ENCODE measurements at regions not wholly inside any gene's neighbourhood (a gene's known extent, or its start where the extent isn't known, plus 50 kb on each side); places are given as distances from the start of the nearest gene placed in this dataset.
"Not testable (repeated sequence)": the region's sequence is repeated elsewhere in the genome, so short reads cannot be mapped to it uniquely, and the experiment has no call there.

GRCh38 chr2:209191139-209191538 lies 232.7 kb upstream of the MAP2 start:
- DNase-seq = no peak

DNA sequence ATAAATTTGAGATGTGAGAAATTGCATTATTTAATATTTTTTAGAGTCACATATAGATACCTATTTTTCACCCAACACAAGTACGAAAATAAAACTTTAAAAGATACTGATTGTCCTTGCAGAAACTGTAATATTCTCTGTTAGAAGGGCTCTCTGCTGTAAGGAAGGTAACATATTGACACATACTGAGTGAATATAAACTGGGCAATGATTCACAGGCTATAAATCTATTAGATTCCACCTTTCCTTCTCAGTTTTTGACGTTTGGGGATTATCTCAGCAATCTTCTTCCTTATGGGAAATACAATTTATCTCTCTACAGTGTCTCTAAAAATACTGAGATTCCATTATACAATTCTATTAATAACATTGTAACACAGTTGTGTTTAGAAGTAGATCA lies 229.1 kb upstream of the MAP2 start:
- DNase-seq = no peak

DNA sequence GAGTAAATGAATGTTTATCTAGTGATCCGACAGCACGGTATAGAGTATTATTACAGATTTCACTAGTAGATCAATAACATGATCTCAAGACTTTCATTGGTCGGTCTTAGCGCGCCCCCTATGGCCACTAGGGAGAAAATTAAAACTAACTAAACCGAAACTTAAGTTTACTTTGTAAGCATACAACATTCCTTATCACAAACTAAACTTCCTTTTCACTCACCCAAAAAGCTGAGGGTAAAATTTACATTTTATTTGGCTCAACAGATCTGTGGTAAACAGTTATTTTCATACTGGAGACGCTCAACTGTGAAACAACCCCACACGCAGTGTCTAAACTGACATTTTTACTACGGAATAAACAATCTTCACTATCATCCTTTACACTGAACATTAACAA lies 215.6 kb upstream of the MAP2 start:
- DNase-seq = peak in 1 of 2 experiments; percentile 25

- no peak for DNase-seq
These were observed 213.9 kb upstream of the MAP2 start for GRCh38 chr2:209209943-209210342.

DNA sequence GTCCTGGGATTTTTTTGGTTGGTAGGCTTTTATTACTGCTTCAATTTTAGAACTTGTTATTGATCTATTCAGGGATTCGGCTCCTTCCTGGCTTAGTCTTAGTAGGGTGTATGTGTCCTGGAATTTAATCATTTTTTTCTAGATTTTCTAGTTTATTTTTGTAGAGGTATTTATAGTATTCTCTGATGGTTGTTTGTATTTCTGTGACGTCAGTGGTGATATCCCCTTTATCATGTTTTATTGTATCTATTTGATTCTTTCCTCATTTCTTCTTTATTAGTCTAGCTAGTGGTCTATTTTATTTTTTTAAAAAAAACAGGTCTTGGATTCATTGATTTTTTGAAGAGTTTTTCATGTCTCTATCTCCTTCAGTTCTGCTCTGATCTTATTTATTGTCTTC lies 193.3 kb upstream of the MAP2 start:
- no peak for DNase-seq

GRCh38 chr2:209236377-209236776 lies 187.5 kb upstream of the MAP2 start:
- DNase-seq = no peak

DNA sequence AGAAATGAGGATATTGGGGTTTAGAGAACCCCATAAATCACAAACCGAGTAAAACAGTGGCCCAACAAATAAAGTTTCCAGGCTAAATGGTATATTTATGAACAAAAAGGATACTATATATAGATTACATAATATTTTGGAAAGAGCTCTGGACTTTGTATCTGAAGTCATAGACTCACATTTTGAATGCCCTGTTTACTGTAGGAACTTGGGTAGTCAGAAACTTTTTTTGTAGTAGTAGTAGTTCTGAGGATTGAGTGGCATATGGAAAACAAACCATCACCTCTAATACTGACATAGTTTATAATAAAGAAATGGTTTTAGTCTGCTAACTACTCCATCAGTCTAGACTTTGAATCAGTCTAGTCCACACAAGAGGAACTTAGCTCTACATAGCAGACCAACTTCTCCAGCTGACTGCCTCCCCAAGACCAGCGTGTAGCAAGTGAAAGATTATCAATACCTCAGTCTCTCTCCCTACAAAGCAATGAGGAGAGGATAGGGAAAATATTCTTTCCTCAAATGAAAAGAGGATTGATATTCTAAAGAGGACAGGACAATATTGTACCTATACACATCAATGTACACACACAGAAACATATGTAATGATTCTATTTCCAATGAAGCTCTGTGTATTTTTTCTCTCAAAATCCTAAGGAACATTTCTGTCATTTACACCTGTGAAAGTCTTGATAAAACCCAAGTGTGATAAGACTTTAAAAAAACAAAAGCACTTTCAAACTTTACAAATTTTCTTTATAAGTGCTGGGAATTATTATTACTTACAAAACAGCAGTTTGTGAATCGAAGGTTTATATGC lies 184.9 kb upstream of the MAP2 start:
- no peak for DNase-seq

- no peak for DNase-seq
These were observed 184.3 kb upstream of the MAP2 start for GRCh38 chr2:209239585-209239938.

- no peak for DNase-seq
These were observed 183.6 kb upstream of the MAP2 start for GRCh38 chr2:209240204-209240603.

GRCh38 chr2:209253544-209253943 lies 170.3 kb upstream of the MAP2 start:
- DNase-seq = no peak

GRCh38 chr2:209259767-209260166 lies 164.1 kb upstream of the MAP2 start:
- DNase-seq = no peak

- no peak for DNase-seq
These were observed 163.6 kb upstream of the MAP2 start for GRCh38 chr2:209260281-209260680.

GRCh38 chr2:209261366-209262053 lies 162.3 kb upstream of the MAP2 start:
- not testable (repeated sequence) for DNase-seq

- DNase-seq = no peak
These were observed 154.8 kb upstream of the MAP2 start for GRCh38 chr2:209269024-209269423.

DNA sequence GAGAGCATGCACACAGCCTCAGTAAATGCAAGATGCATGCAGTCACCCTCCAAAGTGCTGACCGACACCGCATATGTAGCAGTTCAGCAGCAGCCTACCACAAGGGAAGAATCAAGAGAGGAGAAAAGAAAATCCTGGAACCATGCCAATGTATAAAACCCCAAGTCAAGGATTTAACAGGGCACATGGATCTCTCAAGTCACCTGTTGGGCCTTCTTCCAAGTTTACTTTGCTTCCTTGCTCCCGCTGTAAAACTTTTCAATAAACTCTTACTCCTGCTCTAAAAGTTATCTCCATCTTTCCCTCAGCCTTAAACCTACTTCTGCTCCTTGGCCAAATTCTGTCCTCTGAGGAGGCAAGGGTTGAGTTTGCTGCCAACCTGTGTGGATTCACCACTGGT lies 147.8 kb upstream of the MAP2 start:
- DNase-seq = no peak

- no peak for DNase-seq
These were observed 146.4 kb upstream of the MAP2 start for GRCh38 chr2:209277444-209277843.

- no peak for DNase-seq
These were observed 125.2 kb upstream of the MAP2 start for GRCh38 chr2:209298601-209299000.

DNA sequence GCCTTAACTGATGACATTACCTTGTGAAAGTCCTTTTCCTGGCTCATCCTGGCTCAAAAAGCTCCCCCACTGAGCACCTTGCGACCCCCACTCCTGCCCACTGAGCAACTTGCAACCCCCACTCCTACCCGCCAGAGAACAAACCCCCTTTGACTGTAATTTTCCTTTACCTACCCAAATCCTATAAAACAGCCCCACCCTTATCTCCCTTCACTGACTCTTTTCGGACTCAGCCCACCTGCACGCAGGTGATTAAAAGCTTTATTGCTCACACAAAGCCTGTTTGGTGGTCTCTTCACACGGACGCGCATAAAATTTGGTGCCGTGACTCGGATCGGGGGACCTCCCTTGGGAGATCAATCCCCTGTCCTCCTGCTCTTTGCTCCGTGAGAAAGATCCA lies 124.4 kb upstream of the MAP2 start:
- DNase-seq = not testable (repeated sequence)

DNA sequence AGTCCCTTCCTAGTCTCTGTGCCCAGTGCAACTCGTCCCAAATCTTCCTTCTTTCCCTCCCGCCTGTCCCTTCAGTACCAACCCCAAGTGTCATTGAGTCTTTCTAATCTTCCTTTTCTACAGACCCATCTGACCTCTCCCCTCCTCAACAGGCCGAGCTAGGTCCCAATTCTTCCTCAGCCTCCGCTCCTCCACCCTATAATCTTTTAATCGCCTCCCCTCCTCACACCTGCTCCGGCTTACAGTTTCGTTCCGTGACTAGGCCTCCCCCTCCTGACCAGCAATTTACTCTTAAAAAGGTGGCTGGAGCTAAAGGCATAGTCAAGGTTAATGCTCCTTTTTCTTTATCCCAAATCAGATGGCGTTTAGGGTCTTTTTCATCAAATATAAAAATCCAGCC lies 123.1 kb upstream of the MAP2 start:
- not testable (repeated sequence) for DNase-seq

DNA sequence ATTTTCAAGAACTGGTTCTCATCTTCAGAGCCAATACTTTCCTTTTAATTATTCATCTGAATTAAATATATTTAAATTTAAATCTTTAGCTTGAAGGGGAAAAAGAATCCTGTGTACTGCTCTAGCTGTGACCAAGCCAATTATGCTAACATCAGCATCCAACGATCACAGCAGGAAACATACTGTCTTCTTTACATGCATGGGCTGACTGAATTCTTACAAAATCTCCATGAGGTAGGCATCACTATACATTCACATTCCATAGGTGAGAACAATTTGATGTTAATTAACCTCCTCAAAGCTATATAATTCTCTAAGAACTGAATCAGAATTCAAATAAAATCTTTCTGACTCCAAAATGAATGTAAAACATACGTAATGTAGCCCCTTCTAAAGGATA lies 118.8 kb upstream of the MAP2 start:
- no peak for DNase-seq

DNA sequence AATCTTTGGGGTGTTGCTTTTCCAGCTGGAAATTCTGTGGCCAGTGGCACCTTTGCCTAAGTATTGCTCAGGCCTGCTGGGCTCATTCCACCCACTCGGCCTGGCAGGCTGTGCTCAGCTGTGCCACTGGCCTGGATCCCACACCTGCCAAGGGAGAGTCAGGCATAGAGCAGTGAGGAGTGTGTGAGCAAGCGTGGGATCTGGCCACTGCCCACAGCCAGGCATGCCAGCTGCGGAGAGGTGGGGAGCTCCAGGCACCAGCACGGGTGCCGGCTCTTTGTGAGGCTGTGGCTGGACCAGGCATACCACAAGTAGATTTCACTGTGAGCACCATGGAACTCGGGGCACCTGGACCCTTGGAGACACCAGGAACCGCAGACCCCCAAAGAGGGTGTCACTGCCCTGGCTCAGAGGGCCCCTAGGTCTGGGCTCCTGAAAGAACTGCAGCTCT lies 118.1 kb upstream of the MAP2 start:
- DNase-seq = no peak

- no peak for DNase-seq
These were observed 116.5 kb upstream of the MAP2 start for GRCh38 chr2:209307161-209308001.

GRCh38 chr2:209308415-209308814 lies 115.4 kb upstream of the MAP2 start:
- no peak for DNase-seq

- no peak for DNase-seq
These were observed 111.9 kb upstream of the MAP2 start for GRCh38 chr2:209311948-209312347.

All from AML-193 (cell line).